HCT116 (cell line): ENCODE measurements at regions not wholly inside any gene's neighbourhood (a gene's known extent, or its start where the extent isn't known, plus 50 kb on each side); places are given as distances from the start of the nearest gene placed in this dataset.

ENCODE experiments used
- ATAC-seq: fragments of 200-7000 bp; cut with Tn5 transposase; 2 replicates; pipeline ENCODE4 v1.9.1; 2020; ENCODE audit warnings: mild to moderate bottlenecking, moderate library complexity
- BruUV-seq: library from RNA; stranded (reverse); fragments of 400-500 nt; replicated peaks from 2 replicates; lab custom pipeline; 2021; lab: Mats Ljungman, UMichigan
- CTCF ChIA-PET: fragments of 300-600 bp; sonication (Branson Sonifier 250); formaldehyde crosslinking; loops from one replicate; lab custom pipeline; 2021; ENCODE audit warnings: antibody characterized with exemption; lab: Charles Lee
- POLR2A ChIA-PET: fragments of 300-600, 350-600 bp; sonication (Branson Sonifier 250); formaldehyde crosslinking; loops from one replicate; lab custom pipeline; 2021; ENCODE audit warnings: antibody characterized with exemption; lab: Charles Lee
- RAD21 ChIA-PET, 2 experiments: fragments of 300-600 bp; sonication (Branson Sonifier 250); formaldehyde crosslinking; loops; one replicate each; lab custom pipeline; 2023; ENCODE audit warnings: low total read pairs in 2 of 2; ENCODE audit not compliant: uncharacterized antibody in 2 of 2, unreplicated experiment in 2 of 2, low non-redundant PET in 1 of 2; lab: Charles Lee
- DNase-seq: peaks from one replicate; pipeline ENCODE4 v3.0.0-alpha.2; 2010; ENCODE audit warnings: low read depth, low spot score
- H2AFZ ChIP-seq: fragments of 200-600 bp; shearing (Covaris generic), sonication (generic); 2 replicates; pipeline ENCODE4 v1.6.1; 2017; ENCODE audit warnings: low read depth, mixed run types, mixed read lengths, antibody characterized with exemption, low read length; ENCODE audit not compliant: poor library complexity, severe bottlenecking
- H3K27ac ChIP-seq: 2 replicates; pipeline ENCODE4 v1.5.1; 2012; ENCODE audit warnings: low read depth, low read length
- H3K27me3 ChIP-seq: fragments of 200-600 bp; sonication (generic); 2 replicates; pipeline ENCODE4 v1.6.1; 2016; ENCODE audit warnings: mixed run types, low read length, mixed read lengths; ENCODE audit not compliant: insufficient read depth
- H3K36me3 ChIP-seq, 2 experiments: fragments of 200-500 bp in 1 of 2; fragments of 200-600 bp in 1 of 2; sonication (Bioruptor generic) in 1 of 2; sonication (generic) in 1 of 2; 2 replicates each; pipeline versions ENCODE4 v1.5.1 to v1.6.1; 2014 to 2016; ENCODE audit warnings: low read length in 2 of 2, inconsistent platforms in 1 of 2, mixed read lengths in 1 of 2, mixed run types in 1 of 2; ENCODE audit not compliant: insufficient read depth in 2 of 2, control insufficient read depth in 1 of 2
- H3K4me1 ChIP-seq, 2 experiments: fragments of 200-600 bp in 1 of 2; sonication (generic) in 1 of 2; 2 replicates each; pipeline versions ENCODE4 v1.5.1 to v1.6.1; 2012 to 2017; ENCODE audit warnings: low read length in 2 of 2, inconsistent platforms in 1 of 2, mild to moderate bottlenecking in 1 of 2, mixed read lengths in 1 of 2, mixed run types in 1 of 2, moderate library complexity in 1 of 2; ENCODE audit not compliant: insufficient read depth in 2 of 2, control insufficient read depth in 1 of 2
- H3K4me2 ChIP-seq: fragments of 200-600 bp; sonication (generic); 2 replicates; pipeline ENCODE4 v1.6.1; 2017; ENCODE audit warnings: mixed run types, low read length, mixed read lengths
- H3K4me3 ChIP-seq, 2 experiments: fragments of 200-600 bp in 1 of 2; sonication (generic) in 1 of 2; replicated peaks in 1 of 2; 2 replicates each; pipeline ENCODE4 v1.5.1; 2011 to 2016; ENCODE audit warnings: low read length in 2 of 2, control low read depth in 1 of 2, low read depth in 1 of 2, mild to moderate bottlenecking in 1 of 2, mixed read lengths in 1 of 2, mixed run types in 1 of 2
- H3K79me2 ChIP-seq: fragments of 200-600 bp; sonication (generic); 2 replicates; pipeline ENCODE4 v1.6.1; 2017; ENCODE audit warnings: mild to moderate bottlenecking, mixed run types, low read length, moderate library complexity, mixed read lengths; ENCODE audit not compliant: insufficient read depth
- H3K9ac ChIP-seq: fragments of 200-600 bp; sonication (generic); 2 replicates; pipeline ENCODE4 v1.6.1; 2016; ENCODE audit warnings: low read length, mixed read lengths
- H3K9me2 ChIP-seq: fragments of 200-600 bp; sonication (generic), shearing (Covaris generic); 2 replicates; pipeline ENCODE4 v1.6.1; 2017; ENCODE audit warnings: mixed run types, mild to moderate bottlenecking, moderate library complexity; ENCODE audit not compliant: insufficient read depth
- H3K9me3 ChIP-seq, 2 experiments: fragments of 200-500 bp in 1 of 2; fragments of 200-600 bp in 1 of 2; sonication (Bioruptor generic) in 1 of 2; sonication (generic) in 1 of 2; 2 replicates each; pipeline ENCODE4 v1.6.1; 2014 to 2017; ENCODE audit warnings: low read length in 2 of 2, mixed read lengths in 2 of 2, inconsistent platforms in 1 of 2, low read depth in 1 of 2, mild to moderate bottlenecking in 1 of 2, mixed run types in 1 of 2, moderate library complexity in 1 of 2; ENCODE audit not compliant: control insufficient read depth in 1 of 2, insufficient read depth in 1 of 2
- H4K20me1 ChIP-seq: fragments of 200-600 bp; sonication (generic), shearing (Covaris generic); 2 replicates; pipeline ENCODE4 v1.6.1; 2017; ENCODE audit warnings: mixed run types, mild to moderate bottlenecking, moderate library complexity; ENCODE audit not compliant: insufficient read depth
- ATF3 ChIP-seq: IDR thresholded peaks from 2 replicates; pipeline ENCODE4 v1.6.1; 2012
- CBX3 ChIP-seq: IDR thresholded peaks from 2 replicates; pipeline ENCODE4 v1.6.1; 2012; ENCODE audit warnings: low read depth
- CEBPB ChIP-seq: IDR thresholded peaks from 2 replicates; pipeline ENCODE4 v1.6.1; 2012; ENCODE audit warnings: low read depth
- CTCF ChIP-seq, 3 experiments: fragments of 200-600 bp in 1 of 3; sonication (generic) in 1 of 3; IDR thresholded peaks in 2 of 3; conservative IDR thresholded peaks in 1 of 3; 2 replicates each; pipeline ENCODE4 v1.5.1; 2012 to 2017; ENCODE audit warnings: low read depth in 2 of 3, low read length in 2 of 3, antibody characterized with exemption in 1 of 3, borderline replicate concordance in 1 of 3, control low read depth in 1 of 3, mild to moderate bottlenecking in 1 of 3, mixed read lengths in 1 of 3, mixed run types in 1 of 3, moderate library complexity in 1 of 3; ENCODE audit not compliant: insufficient read depth in 1 of 3
- ELF1 ChIP-seq: IDR thresholded peaks from 2 replicates; pipeline ENCODE4 v1.6.1; 2012; ENCODE audit warnings: low read depth, borderline replicate concordance
- EZH2 ChIP-seq: fragments of 200-600 bp; sonication (generic); IDR thresholded peaks from 2 replicates; pipeline ENCODE4 v1.6.1; 2017; ENCODE audit warnings: antibody characterized with exemption, mixed run types
- FOSL1 ChIP-seq: IDR thresholded peaks from 2 replicates; pipeline ENCODE4 v1.6.1; 2012; ENCODE audit warnings: low read depth
- JUND ChIP-seq: IDR thresholded peaks from 2 replicates; pipeline ENCODE4 v1.6.1; 2012
- MAX ChIP-seq: IDR thresholded peaks from 2 replicates; pipeline ENCODE4 v1.6.1; 2012
- POLR2A ChIP-seq: IDR thresholded peaks from 2 replicates; pipeline ENCODE4 v1.7.0; 2011; ENCODE audit warnings: borderline replicate concordance; ENCODE audit not compliant: insufficient read depth, insufficient read length; ENCODE audit errors: extremely low read depth
- POLR2AphosphoS5 ChIP-seq: IDR thresholded peaks from 2 replicates; pipeline ENCODE4 v1.6.1; 2011; ENCODE audit warnings: mild to moderate bottlenecking, low read depth, low read length, moderate library complexity
- REST ChIP-seq: IDR thresholded peaks from 2 replicates; pipeline ENCODE4 v1.6.1; 2012; ENCODE audit warnings: low read depth
- SIN3A ChIP-seq: IDR thresholded peaks from 2 replicates; pipeline ENCODE4 v1.6.1; 2012; ENCODE audit warnings: low read depth
- SP1 ChIP-seq: IDR thresholded peaks from 2 replicates; pipeline ENCODE4 v1.6.1; 2012; ENCODE audit warnings: low read depth
- SRF ChIP-seq: IDR thresholded peaks from 2 replicates; pipeline ENCODE4 v1.6.1; 2012; ENCODE audit warnings: low read depth
- TCF7L2 ChIP-seq: IDR thresholded peaks from 2 replicates; pipeline ENCODE4 v1.7.0; 2011; ENCODE audit warnings: borderline replicate concordance, inconsistent platforms; ENCODE audit not compliant: insufficient read depth, insufficient read length; ENCODE audit errors: extremely low read depth
- YY1 ChIP-seq: IDR thresholded peaks from 2 replicates; pipeline ENCODE4 v1.6.1; 2011; ENCODE audit warnings: low read length, low read depth, moderate library complexity, mild to moderate bottlenecking; ENCODE audit not compliant: insufficient replicate concordance; ENCODE audit errors: extremely low read depth
- ZBTB33 ChIP-seq: IDR thresholded peaks from 2 replicates; pipeline ENCODE4 v1.6.1; 2011; ENCODE audit warnings: mild to moderate bottlenecking, low read length, moderate library complexity; ENCODE audit not compliant: insufficient replicate concordance; ENCODE audit errors: extremely low read depth
- ZFX ChIP-seq: fragments of 450-650 bp; IDR thresholded peaks from 2 replicates; pipeline ENCODE4 v1.6.1; 2017
- ZNF274 ChIP-seq: fragments of 200-500 bp; sonication (Bioruptor generic); IDR thresholded peaks from 2 replicates; pipeline ENCODE4 v1.6.1; 2014; ENCODE audit warnings: mild to moderate bottlenecking, low read depth, low read length, inconsistent platforms
- intact Hi-C: fragments of 100-400 bp; cut with micrococcal nuclease; formaldehyde crosslinking; loops from 2 replicates; pipeline ENCODE4 v1.10.0; 2022

- no peak for TF ChIP-seq SP1
- TF ChIP-seq ZNF274: no peak
- TF ChIP-seq ZFX: no peak
- TF ChIP-seq CBX3: no peak
- TF ChIP-seq FOSL1: no peak
- TF ChIP-seq SIN3A: no peak
- no peak for TF ChIP-seq SRF
- TF ChIP-seq MAX: no peak
- no peak for TF ChIP-seq REST
- no peak for TF ChIP-seq POLR2AphosphoS5
- TF ChIP-seq POLR2A: no peak
- no peak for TF ChIP-seq JUND
- no peak for TF ChIP-seq ELF1
- no peak for TF ChIP-seq CEBPB
- no peak for TF ChIP-seq ATF3
- no peak for TF ChIP-seq EZH2
- no peak for TF ChIP-seq TCF7L2
- TF ChIP-seq YY1: no peak
- no peak for TF ChIP-seq ZBTB33
- no peak for TF ChIP-seq CTCF (IDR thresholded peaks at IDR 0.05 in 2 of 3, conservative IDR thresholded peaks at IDR 0.05 in 1 of 3; ENCODE audit: borderline replicate concordance in 1 of 3, insufficient read depth in 1 of 3, low read depth in 2 of 3, low read length in 2 of 3)
- POLR2A ChIA-PET: no interaction called here
- no peaks in the 10 kb centered on the region for H4K20me1 ChIP-seq
- no peaks in the 10 kb centered on the region for H3K4me1 ChIP-seq
- no peaks in the 10 kb centered on the region for H3K9me3 ChIP-seq
- H3K9ac ChIP-seq: no peak overlapping the region
- no peak overlapping the region for H3K27ac ChIP-seq
- BruUV-seq: no TSS peak
- H3K36me3 ChIP-seq: no peaks in the 10 kb centered on the region
- H3K4me3 ChIP-seq: no peak overlapping the region
- H3K79me2 ChIP-seq: no peaks in the 10 kb centered on the region
- H2AFZ ChIP-seq: no peak overlapping the region
- intact Hi-C loops: no loop called here
- CTCF ChIA-PET: interaction anchor here (0.8 kb wide), 1 partner anchor 145 kb away, joined by 5 read pairs; no protein-coding TSS in a partner anchor
- H3K27me3 ChIP-seq: no peaks in the 10 kb centered on the region
- RAD21 ChIA-PET: no interaction called here
- H3K9me2 ChIP-seq: no peaks in the 10 kb centered on the region
- H3K4me2 ChIP-seq: no peak overlapping the region
- ATAC-seq: no peak
- no peak for DNase-seq
These were observed 50.1 kb upstream of the TTC39B start for GRCh38 chr9:15357050-15357653.
